Heart left ventricle (tissue), 16 donors: ENCODE measurements at regions not wholly inside any gene's neighbourhood (a gene's known extent, or its start where the extent isn't known, plus 50 kb on each side); places are given as distances from the start of the nearest gene placed in this dataset.

Experiments
- ATAC-seq, 4 donors: fragments of 200-7000 bp; cut with Tn5 transposase; one replicate each; pipeline ENCODE4 v1.9.1; 2020 to 2022; ENCODE audit warnings: moderate library complexity in 4 of 4, mild to moderate bottlenecking in 3 of 4, moderate number of reproducible peaks in 1 of 4
- DNase-seq, 5 donors: peaks; one replicate each; pipeline ENCODE4 v3.0.0-alpha.2; 2020
- H3K27ac ChIP-seq, 12 donors: fragments of 200-600 bp; sonication (generic) in 4 of 12; one replicate each; pipeline versions ENCODE4 v1.5.0 to v1.8.0; 2016 to 2022; ENCODE audit warnings: mild to moderate bottlenecking in 2 of 12
- H3K27me3 ChIP-seq, 9 donors: fragments of 200-600 bp; sonication (generic) in 2 of 9; one replicate each; pipeline versions ENCODE4 v1.5.1 to v1.8.0; 2016 to 2022; ENCODE audit warnings: mild to moderate bottlenecking in 3 of 9
- H3K36me3 ChIP-seq, 9 donors: fragments of 200-600 bp; sonication (generic) in 2 of 9; one replicate each; pipeline versions ENCODE4 v1.5.0 to v1.8.0; 2018 to 2022; ENCODE audit warnings: mild to moderate bottlenecking in 2 of 9
- H3K4me1 ChIP-seq, 12 donors: fragments of 200-600 bp; sonication (generic) in 4 of 12; one replicate each; pipeline versions ENCODE4 v1.5.0 to v1.8.0; 2016 to 2022; ENCODE audit warnings: mild to moderate bottlenecking in 3 of 12
- H3K4me3 ChIP-seq, 12 donors: fragments of 200-600 bp; sonication (generic) in 4 of 12; one replicate each; pipeline versions ENCODE4 v1.5.0 to v1.8.0; 2017 to 2022; ENCODE audit warnings: mild to moderate bottlenecking in 9 of 12, moderate library complexity in 4 of 12
- H3K9me3 ChIP-seq, 12 donors: fragments of 200-600 bp; sonication (generic) in 4 of 12; one replicate each; pipeline versions ENCODE4 v1.5.0 to v1.8.0; 2016 to 2022; ENCODE audit warnings: mild to moderate bottlenecking in 1 of 12
- CTCF ChIP-seq, 12 donors: fragments of 200-600 bp; sonication (generic) in 4 of 12; IDR thresholded peaks; one replicate each; pipeline versions ENCODE4 v1.5.0 to v1.8.0; 2018 to 2022; ENCODE audit warnings: antibody characterized with exemption in 12 of 12, mild to moderate bottlenecking in 5 of 12
- POLR2A ChIP-seq, 2 donors: fragments of 450-650 bp; IDR thresholded peaks; one replicate each; pipeline ENCODE4 v1.6.1; 2017; ENCODE audit warnings: antibody characterized with exemption in 2 of 2, mild to moderate bottlenecking in 2 of 2, moderate library complexity in 2 of 2
- WGBS, 4 donors: extraction: QIAGEN DNeasy Blood & Tissue Kit in 2 of 4; methylation state at CpG; one replicate each; pipeline versions ENCODE4 v1.1.5 to v1.1.7; 2013 to 2018; 5-methylcytosine and 5-hydroxymethylcytosine counted together
- intact Hi-C, 10 donors: fragments of 100-400 bp; cut with DNase I; formaldehyde crosslinking; loops; one replicate each; pipeline versions ENCODE4 v1.11.1 to v1.14.2; 2022
- donor health status: ischemic (EF 13 %, LVEDD 7.1; RV severe dilation, severe dysfunction).
- donor health status: healthy with polysubstance abuse.
- donor health status: DM: no; HTN: yes; CAD: no.
- donor health status: DM: no; HTN: no; CAD: no.
- donor health status: ischemic (EF 25% LVEDD 6.9; RV normal size, moderate dysfunction).
- donor health status: ischemic (EF 25% LVEDD 5.7; RV mildly dilated, moderate dysfunction).
- donor health status: healthy.
- donor health status: DM: yes; HTN: yes; CAD: no.
- donor health status: ischemic (EF 35%, LVEDD 5.7; RV mildly dilated, moderate dysfunction).
- donor health status: nonischemic (EF 11% LVEDD 7.7; RV severe dilation, severe dysfunction).
- donor health status: DM: yes; HTN: yes; CAD: no.
- donor health status: PGD.
- donor health status: ischemic (EF 29% LVEDD 5.4; RV normal size, mild dysfunction).
- donor health status: nonischemic (EF 23%, LVEDD 6.1; RV moderate dilation, normal function).

GRCh38 chr12:67873355-67873754 lies 115.9 kb upstream of the IFNG-AS1 start:
- 87 to 93% (median 91%) methylated on average over 1 of the region's 1 CpG for WGBS, 4 donors
- no peaks in the 10 kb centered on the region for H3K4me1 ChIP-seq
- H3K36me3 ChIP-seq, result no peaks in the 10 kb centered on the region
- TF ChIP-seq POLR2A (IDR thresholded peaks at IDR 0.05) (no peak), CTCF (IDR thresholded peaks at IDR 0.05) (no peak)
- H3K9me3 ChIP-seq, result no peaks in the 10 kb centered on the region
- no peak overlapping the region for H3K27ac ChIP-seq
- H3K4me3 ChIP-seq, result no peak overlapping the region
- no peaks in the 10 kb centered on the region for H3K27me3 ChIP-seq
- intact Hi-C loops, result no loop called here
- ATAC-seq, result no peak
- DNase-seq, result no peak

GRCh38 chr12:67876305-67876915 lies 112.8 kb upstream of the IFNG-AS1 start:
- DNase-seq, result no peak
- no peak overlapping the region for H3K27ac ChIP-seq
- TF ChIP-seq CTCF (IDR thresholded peaks at IDR 0.05), result no peak
- TF ChIP-seq POLR2A (IDR thresholded peaks at IDR 0.05), result no peak
- no peak for ATAC-seq
- intact Hi-C loops, result no loop called here
- no peaks in the 10 kb centered on the region for H3K27me3 ChIP-seq
- no peaks in the 10 kb centered on the region for H3K36me3 ChIP-seq
- H3K4me1 ChIP-seq, result peaks cover 0 to 5% (median 0%) of the 10 kb centered on the region in 12 donors
- no peak overlapping the region for H3K4me3 ChIP-seq
- H3K9me3 ChIP-seq, result no peaks in the 10 kb centered on the region

DNA sequence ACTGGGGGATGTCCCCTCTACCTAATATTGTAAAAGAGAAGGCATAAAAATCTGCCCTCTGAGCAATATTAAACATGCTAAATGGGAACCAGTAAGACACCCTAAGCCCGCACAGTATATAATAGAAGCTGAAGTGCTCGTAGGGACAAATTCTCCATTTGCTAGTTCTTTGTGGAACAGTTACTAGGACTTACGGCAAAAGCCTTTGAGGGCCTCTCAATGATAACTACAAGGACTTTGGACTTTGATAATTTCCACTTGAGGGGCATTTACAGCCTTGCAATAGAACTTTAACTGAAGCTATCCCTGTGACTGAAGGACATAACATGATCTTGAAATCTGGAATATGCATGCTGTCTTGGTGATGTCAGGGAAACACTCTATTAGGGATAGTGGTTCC lies 111.5 kb upstream of the IFNG-AS1 start:
- Histone ChIP-seq H3K27ac (no peak overlapping the region), H3K27me3 (no peaks in the 10 kb centered on the region), H3K36me3 (no peaks in the 10 kb centered on the region), H3K9me3 (no peaks in the 10 kb centered on the region), H3K4me3 (no peak overlapping the region), H3K4me1 (peaks cover 0 to 6% (median 0%) of the 10 kb centered on the region in 12 donors)
- ATAC-seq, result no peak
- WGBS, 4 donors, result 92 to 97% (median 95%) methylated on average over 3 of the region's 3 CpGs
- no peak for DNase-seq
- TF ChIP-seq POLR2A (IDR thresholded peaks at IDR 0.05) (no peak), CTCF (IDR thresholded peaks at IDR 0.05) (no peak)
- intact Hi-C loops, result no loop called here

GRCh38 chr12:67879937-67880336 lies 109.3 kb upstream of the IFNG-AS1 start:
- no peaks in the 10 kb centered on the region for H3K27me3 ChIP-seq

More at GRCh38 chr12:67879937-67880336, 109.3 kb upstream of the IFNG-AS1 start:
- peaks cover 0 to 12% (median 0%) of the 10 kb centered on the region in 12 donors for H3K4me1 ChIP-seq
- H3K36me3 ChIP-seq, result no peaks in the 10 kb centered on the region
- ATAC-seq (no peak), DNase-seq (no peak)
- no peaks in the 10 kb centered on the region for H3K9me3 ChIP-seq
- WGBS, 4 donors, result 58 to 74% (median 61%) methylated on average over 5 of the region's 5 CpGs
- TF ChIP-seq POLR2A (IDR thresholded peaks at IDR 0.05) (no peak), CTCF (IDR thresholded peaks at IDR 0.05) (no peak)
- intact Hi-C loops, result no loop called here
- H3K4me3 ChIP-seq, result no peak overlapping the region
- no peak overlapping the region for H3K27ac ChIP-seq
